SK-N-SH treated with all-trans-retinoic acid at 6 μM for 48 hours (cell line): ENCODE measurements at regions not wholly inside any gene's neighbourhood (a gene's known extent, or its start where the extent isn't known, plus 50 kb on each side); places are given as distances from the start of the nearest gene placed in this dataset.

ENCODE experiments used
- ATAC-seq: fragments of 200-7000 bp; cut with Tn5 transposase; 3 replicates; pipeline ENCODE4 v1.9.1; 2020; ENCODE audit warnings: mild to moderate bottlenecking, moderate library complexity
- ARNTL ChIP-seq: fragments of 450-650 bp; formaldehyde crosslinking; IDR thresholded peaks from 2 replicates; pipeline ENCODE4 v1.5.0; 2020; ENCODE audit warnings: low read depth, mild to moderate bottlenecking, moderate library complexity, borderline replicate concordance
- CREB5 ChIP-seq: fragments of 250-450 bp; sonication (Bioruptor Pico); IDR thresholded peaks from 2 replicates; pipeline ENCODE4 v1.5.1; 2020; ENCODE audit warnings: low read depth, mild to moderate bottlenecking, moderate library complexity
- CSDC2 ChIP-seq: fragments of 250-450 bp; sonication (Bioruptor Pico); IDR thresholded peaks from 2 replicates; pipeline ENCODE4 v1.5.0; 2020; ENCODE audit warnings: mild to moderate bottlenecking, moderate library complexity
- CSRNP3 ChIP-seq: fragments of 250-450 bp; sonication (Bioruptor Pico); IDR thresholded peaks from 2 replicates; pipeline ENCODE4 v1.5.1; 2021; ENCODE audit warnings: mild to moderate bottlenecking, moderate library complexity
- ESRRG ChIP-seq: fragments of 250-450 bp; sonication (Bioruptor Pico); IDR thresholded peaks from 2 replicates; pipeline ENCODE4 v1.6.1; 2021; ENCODE audit warnings: mild to moderate bottlenecking
- GLIS3 ChIP-seq: fragments of 250-450 bp; sonication (Bioruptor Pico); IDR thresholded peaks from 2 replicates; pipeline ENCODE4 v1.5.0; 2020; ENCODE audit warnings: mild to moderate bottlenecking, moderate library complexity
- ISL1 ChIP-seq: fragments of 250-450 bp; sonication (Bioruptor Pico); IDR thresholded peaks from 2 replicates; pipeline ENCODE4 v2.1.2; 2022; ENCODE audit warnings: mild to moderate bottlenecking, moderate library complexity
- OSR1 ChIP-seq: fragments of 250-450 bp; sonication (Bioruptor Pico); IDR thresholded peaks from 2 replicates; pipeline ENCODE4 v1.8.0; 2022; ENCODE audit warnings: moderate library complexity, mild to moderate bottlenecking, inconsistent platforms
- PATZ1 ChIP-seq: fragments of 250-450 bp; sonication (Bioruptor Pico); IDR thresholded peaks from 2 replicates; pipeline ENCODE4 v1.8.0; 2020; ENCODE audit warnings: mild to moderate bottlenecking, moderate library complexity, borderline replicate concordance
- POU6F1 ChIP-seq: fragments of 250-450 bp; sonication (Bioruptor Pico); IDR thresholded peaks from 2 replicates; pipeline ENCODE4 v1.8.0; 2021; ENCODE audit warnings: low read depth, mild to moderate bottlenecking, moderate library complexity, borderline replicate concordance
- PPARA ChIP-seq: fragments of 250-450 bp; sonication (Bioruptor Pico); IDR thresholded peaks from 2 replicates; pipeline ENCODE4 v1.5.0; 2020; ENCODE audit warnings: mild to moderate bottlenecking, borderline replicate concordance
- RARB ChIP-seq: fragments of 250-450 bp; sonication (Bioruptor Pico); IDR thresholded peaks from 2 replicates; pipeline ENCODE4 v1.8.0; 2021; ENCODE audit warnings: mild to moderate bottlenecking, moderate library complexity
- SNAI2 ChIP-seq: fragments of 250-450 bp; sonication (Bioruptor Pico); IDR thresholded peaks from 2 replicates; pipeline ENCODE4 v1.5.0; 2020; ENCODE audit warnings: mild to moderate bottlenecking, moderate library complexity
- TCF4 ChIP-seq: fragments of 250-450 bp; sonication (Bioruptor Pico); IDR thresholded peaks from 2 replicates; pipeline ENCODE4 v1.8.0; 2021; ENCODE audit warnings: mild to moderate bottlenecking, moderate library complexity, borderline replicate concordance
- TOX ChIP-seq: fragments of 250-450 bp; sonication (Bioruptor Pico); IDR thresholded peaks from 2 replicates; pipeline ENCODE4 v1.8.0; 2021; ENCODE audit warnings: mild to moderate bottlenecking, moderate library complexity, borderline replicate concordance
- TSHZ2 ChIP-seq: fragments of 250-450 bp; sonication (Bioruptor Pico); IDR thresholded peaks from 2 replicates; pipeline ENCODE4 v1.5.0; 2020; ENCODE audit warnings: mild to moderate bottlenecking, moderate library complexity
- ZC3H10 ChIP-seq: fragments of 250-450 bp; sonication (Bioruptor Pico); IDR thresholded peaks from 2 replicates; pipeline ENCODE4 v1.5.1; 2021; ENCODE audit warnings: mild to moderate bottlenecking, moderate library complexity
- ZFP3 ChIP-seq: fragments of 250-450 bp; sonication (Bioruptor Pico); IDR thresholded peaks from 2 replicates; pipeline ENCODE4 v1.5.0; 2020; ENCODE audit warnings: mild to moderate bottlenecking, moderate library complexity
- ZFP30 ChIP-seq: fragments of 450-650 bp; formaldehyde crosslinking; IDR thresholded peaks from 2 replicates; pipeline ENCODE4 v1.5.0; 2022; ENCODE audit warnings: mild to moderate bottlenecking, moderate library complexity
- ZNF565 ChIP-seq: fragments of 450-650 bp; formaldehyde crosslinking; conservative IDR thresholded peaks from 2 replicates; pipeline ENCODE4 v1.5.0; 2020; ENCODE audit warnings: low read depth, mild to moderate bottlenecking, moderate library complexity
- ZNF70 ChIP-seq: fragments of 450-650 bp; formaldehyde crosslinking; IDR thresholded peaks from 2 replicates; pipeline ENCODE4 v1.5.0; 2020; ENCODE audit warnings: mild to moderate bottlenecking, moderate library complexity
- ZNF8 ChIP-seq: fragments of 450-650 bp; formaldehyde crosslinking; IDR thresholded peaks from 2 replicates; pipeline ENCODE4 v1.5.0; 2020; ENCODE audit warnings: mild to moderate bottlenecking, moderate library complexity

GRCh38 chr1:80582980-80583379 lies 1217.8 kb upstream of the ADGRL2 start (continued):
- TF ChIP-seq POU6F1 (CRISPR knock-in tag) (no peak), ZNF70 (no peak)

- TF ChIP-seq RARB (CRISPR knock-in tag): no peak
- no peak for TF ChIP-seq ZNF70
- TF ChIP-seq GLIS3 (CRISPR knock-in tag): no peak
- TF ChIP-seq SNAI2: no peak
- ATAC-seq: no peak
Measured at GRCh38 chr1:80579055-80579454, 1221.7 kb upstream of the ADGRL2 start.

- no peak for ATAC-seq
- TF ChIP-seq TOX (CRISPR knock-in tag): no peak
- no peak for TF ChIP-seq CSDC2 (CRISPR knock-in tag)
- no peak for TF ChIP-seq ZNF8 (CRISPR knock-in tag)
- TF ChIP-seq ZC3H10 (CRISPR knock-in tag): no peak
- TF ChIP-seq ZFP30: no peak
Measured at GRCh38 chr1:80566867-80567266, 1233.9 kb upstream of the ADGRL2 start.

GRCh38 chr1:80566123-80566522 lies 1234.6 kb upstream of the ADGRL2 start:
- ATAC-seq: no peak
- TF ChIP-seq CSRNP3 (CRISPR knock-in tag): no peak
- TF ChIP-seq ZNF70: no peak
- no peak for TF ChIP-seq PATZ1 (CRISPR knock-in tag)
- TF ChIP-seq TOX (CRISPR knock-in tag): no peak
- no peak for TF ChIP-seq ARNTL (CRISPR knock-in tag)
- TF ChIP-seq GLIS3 (CRISPR knock-in tag): no peak
- no peak for TF ChIP-seq OSR1 (CRISPR knock-in tag)
- no peak for TF ChIP-seq SNAI2
- TF ChIP-seq ZFP30: no peak
- no peak for TF ChIP-seq CREB5 (CRISPR knock-in tag)
- TF ChIP-seq ZFP3 (CRISPR knock-in tag): no peak
- TF ChIP-seq ISL1: no peak
- no peak for TF ChIP-seq POU6F1 (CRISPR knock-in tag)
- no peak for TF ChIP-seq RARB (CRISPR knock-in tag)
- no peak for TF ChIP-seq ZNF565 (CRISPR knock-in tag)
- TF ChIP-seq ESRRG (CRISPR knock-in tag): no peak

GRCh38 chr1:80565406-80565805 lies 1235.3 kb upstream of the ADGRL2 start:
- no peak for ATAC-seq
- TF ChIP-seq ISL1 (no peak), CSDC2 (CRISPR knock-in tag) (no peak), GLIS3 (CRISPR knock-in tag) (no peak), ZNF8 (CRISPR knock-in tag) (no peak), CSRNP3 (CRISPR knock-in tag) (no peak), TSHZ2 (CRISPR knock-in tag) (no peak), ARNTL (CRISPR knock-in tag) (no peak), ZFP3 (CRISPR knock-in tag) (no peak), TOX (CRISPR knock-in tag) (no peak), ZNF70 (no peak), PPARA (no peak), TCF4 (no peak)
